Hepatocyte (in vitro differentiated cells): ENCODE measurements at regions not wholly inside any gene's neighbourhood (a gene's known extent, or its start where the extent isn't known, plus 50 kb on each side); places are given as distances from the start of the nearest gene placed in this dataset.

Experiments
- EZH2phosphoT487 ChIP-seq: fragments of 200-600 bp; sonication (generic); IDR thresholded peaks from one replicate; pipeline ENCODE4 v1.6.1; 2018; ENCODE audit warnings: antibody characterized with exemption, mild to moderate bottlenecking, low read depth, moderate library complexity; ENCODE audit not compliant: unreplicated experiment, severe bottlenecking
- TF ChIP-seq, protein P1 (sequence below): fragments of 200-600 bp; sonication (generic); IDR thresholded peaks from 2 replicates; pipeline ENCODE4 v1.5.1; 2016; ENCODE audit warnings: antibody characterized with exemption, mild to moderate bottlenecking; ENCODE audit not compliant: poor library complexity

DNA sequence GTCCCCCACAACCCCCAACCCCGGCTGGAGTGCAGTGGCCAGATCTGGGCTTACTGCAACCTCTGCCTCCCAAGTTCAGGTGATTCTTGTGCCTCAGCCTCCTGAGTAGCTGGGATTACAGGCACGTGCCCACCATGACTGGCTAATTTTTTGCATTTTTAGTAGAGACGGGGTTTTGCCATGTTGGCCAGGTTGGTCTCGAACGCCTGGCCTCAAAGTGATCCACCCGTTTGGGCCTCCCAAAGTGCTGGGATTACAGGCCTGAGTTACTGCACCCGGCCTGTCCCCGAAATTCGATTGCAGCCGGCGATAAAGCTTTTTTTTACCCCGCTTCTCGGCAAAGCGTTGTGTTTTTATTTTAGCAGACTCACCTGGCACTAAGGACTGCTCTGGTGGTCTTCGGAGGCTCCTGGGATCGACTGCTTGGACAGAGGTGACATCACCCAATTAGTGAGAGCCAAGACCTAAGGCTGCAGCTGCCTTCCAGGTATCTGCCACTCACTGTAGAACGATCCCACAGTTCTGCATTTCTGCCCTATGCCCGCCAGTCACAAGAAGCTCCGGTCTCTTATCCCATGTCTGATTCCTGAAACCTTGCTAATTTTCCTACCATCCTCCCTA lies 82.2 kb upstream of the ARL4D start:
- no peak for TF ChIP-seq EZH2phosphoT487
- TF ChIP-seq, protein P1, sequence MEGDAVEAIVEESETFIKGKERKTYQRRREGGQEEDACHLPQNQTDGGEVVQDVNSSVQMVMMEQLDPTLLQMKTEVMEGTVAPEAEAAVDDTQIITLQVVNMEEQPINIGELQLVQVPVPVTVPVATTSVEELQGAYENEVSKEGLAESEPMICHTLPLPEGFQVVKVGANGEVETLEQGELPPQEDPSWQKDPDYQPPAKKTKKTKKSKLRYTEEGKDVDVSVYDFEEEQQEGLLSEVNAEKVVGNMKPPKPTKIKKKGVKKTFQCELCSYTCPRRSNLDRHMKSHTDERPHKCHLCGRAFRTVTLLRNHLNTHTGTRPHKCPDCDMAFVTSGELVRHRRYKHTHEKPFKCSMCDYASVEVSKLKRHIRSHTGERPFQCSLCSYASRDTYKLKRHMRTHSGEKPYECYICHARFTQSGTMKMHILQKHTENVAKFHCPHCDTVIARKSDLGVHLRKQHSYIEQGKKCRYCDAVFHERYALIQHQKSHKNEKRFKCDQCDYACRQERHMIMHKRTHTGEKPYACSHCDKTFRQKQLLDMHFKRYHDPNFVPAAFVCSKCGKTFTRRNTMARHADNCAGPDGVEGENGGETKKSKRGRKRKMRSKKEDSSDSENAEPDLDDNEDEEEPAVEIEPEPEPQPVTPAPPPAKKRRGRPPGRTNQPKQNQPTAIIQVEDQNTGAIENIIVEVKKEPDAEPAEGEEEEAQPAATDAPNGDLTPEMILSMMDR = no peak
